ENCODE measurements at regions not wholly inside any gene's neighbourhood (a gene's known extent, or its start where the extent isn't known, plus 50 kb on each side); places are given as distances from the start of the nearest gene placed in this dataset.

DNA sequence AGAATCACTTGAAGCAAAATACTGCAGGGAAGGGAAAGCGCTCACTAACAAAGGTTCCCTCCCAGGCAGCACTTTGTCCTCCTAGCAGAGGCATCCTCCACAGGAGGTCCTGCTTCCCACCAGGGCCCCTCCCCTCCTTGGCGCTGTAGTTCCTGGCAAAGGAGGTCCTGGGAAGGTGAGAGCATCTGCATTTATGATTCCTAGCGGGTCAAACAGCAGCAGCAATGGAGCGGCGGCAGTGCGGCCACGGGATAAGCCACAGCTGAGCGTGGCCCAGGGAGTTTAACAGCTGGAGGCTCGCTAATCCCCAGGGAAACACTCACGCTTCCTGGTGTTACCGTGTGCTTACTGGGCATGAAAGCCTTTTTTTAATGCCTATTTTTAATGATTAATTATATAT, 185.8 kb downstream of the TTLL2 start:
- intact Hi-C loops (cut with DNase I) = no loop called here

DNA sequence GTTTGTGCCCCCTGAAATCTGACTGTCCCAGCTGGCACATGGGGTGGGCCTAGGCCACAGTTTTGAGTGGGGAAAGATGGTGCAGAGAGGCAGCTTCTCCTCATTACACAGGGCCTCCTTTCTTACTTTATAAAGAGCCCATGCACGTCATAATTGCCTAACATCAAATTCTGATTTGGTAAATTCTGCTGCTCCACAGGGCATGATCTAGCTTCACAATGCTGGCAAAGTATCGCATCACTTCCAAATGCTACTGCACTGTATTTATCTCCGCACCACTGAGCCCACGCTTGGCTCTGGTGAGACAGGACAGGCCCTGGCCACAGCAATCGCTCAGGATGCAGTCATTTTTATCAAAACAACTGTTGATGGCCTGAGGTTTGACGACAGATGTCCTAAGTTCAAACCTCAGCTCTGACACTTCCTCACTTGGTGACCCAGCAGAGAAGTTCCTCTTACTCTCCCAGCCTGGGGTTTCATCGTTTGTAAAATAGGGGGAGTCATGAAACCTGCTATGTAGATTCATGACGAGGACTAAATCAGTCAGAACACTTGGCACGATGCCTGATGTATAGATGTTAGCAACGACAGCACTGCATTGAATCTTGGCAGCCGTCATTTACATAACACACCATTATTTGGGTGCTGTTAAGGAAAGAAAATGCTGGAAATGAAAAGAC, 187.9 kb downstream of the TTLL2 start:
- no peak for FAIRE-seq
- intact Hi-C loops (cut with DNase I) = no loop called here
- 72 to 76% methylated on average over 11 of the region's 11 CpGs for WGBS, 2 donors

More for the DNA sequence above, 185.8 kb downstream of the TTLL2 start:
- H3K4me3 ChIP-seq = no peak overlapping the region
- WGBS, 2 donors = 75 to 78% methylated on average over 11 of the region's 11 CpGs
- no peak overlapping the region for H3K27ac ChIP-seq
- ATAC-seq (no peak), DNase-seq (no peak), FAIRE-seq (no peak)
- no peaks in the 10 kb centered on the region for H3K36me3 ChIP-seq
- H3K4me1 ChIP-seq = no peaks in the 10 kb centered on the region
- TF ChIP-seq, protein P1, sequence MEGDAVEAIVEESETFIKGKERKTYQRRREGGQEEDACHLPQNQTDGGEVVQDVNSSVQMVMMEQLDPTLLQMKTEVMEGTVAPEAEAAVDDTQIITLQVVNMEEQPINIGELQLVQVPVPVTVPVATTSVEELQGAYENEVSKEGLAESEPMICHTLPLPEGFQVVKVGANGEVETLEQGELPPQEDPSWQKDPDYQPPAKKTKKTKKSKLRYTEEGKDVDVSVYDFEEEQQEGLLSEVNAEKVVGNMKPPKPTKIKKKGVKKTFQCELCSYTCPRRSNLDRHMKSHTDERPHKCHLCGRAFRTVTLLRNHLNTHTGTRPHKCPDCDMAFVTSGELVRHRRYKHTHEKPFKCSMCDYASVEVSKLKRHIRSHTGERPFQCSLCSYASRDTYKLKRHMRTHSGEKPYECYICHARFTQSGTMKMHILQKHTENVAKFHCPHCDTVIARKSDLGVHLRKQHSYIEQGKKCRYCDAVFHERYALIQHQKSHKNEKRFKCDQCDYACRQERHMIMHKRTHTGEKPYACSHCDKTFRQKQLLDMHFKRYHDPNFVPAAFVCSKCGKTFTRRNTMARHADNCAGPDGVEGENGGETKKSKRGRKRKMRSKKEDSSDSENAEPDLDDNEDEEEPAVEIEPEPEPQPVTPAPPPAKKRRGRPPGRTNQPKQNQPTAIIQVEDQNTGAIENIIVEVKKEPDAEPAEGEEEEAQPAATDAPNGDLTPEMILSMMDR (IDR thresholded peaks at IDR 0.05) = no peak
- H3K9me3 ChIP-seq = no peaks in the 10 kb centered on the region
- H3K27me3 ChIP-seq = no peaks in the 10 kb centered on the region

DNA sequence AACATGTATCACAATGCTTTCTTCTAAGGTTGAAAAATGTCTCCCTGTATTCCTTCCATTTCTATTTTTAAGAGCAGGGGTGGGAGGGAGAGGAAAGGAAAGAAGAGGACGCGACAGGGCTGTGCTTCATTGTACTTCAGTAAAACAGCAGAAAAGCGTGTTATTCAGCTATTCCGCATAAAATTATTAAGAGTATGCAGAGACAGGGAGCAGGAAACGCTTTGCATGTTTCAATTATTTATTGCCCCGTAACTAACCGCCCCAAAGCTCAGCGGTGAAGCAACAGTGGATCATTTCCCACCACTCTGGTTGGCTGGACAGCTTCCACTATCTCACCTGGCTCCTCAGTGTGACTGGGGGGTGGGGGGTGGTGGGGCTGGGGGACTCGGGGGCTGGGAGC, 188.9 kb downstream of the TTLL2 start:
- intact Hi-C loops (cut with DNase I) = no loop called here

More for the DNA sequence above, 187.9 kb downstream of the TTLL2 start:
- H3K4me3 ChIP-seq = no peak overlapping the region
- H3K27me3 ChIP-seq = no peaks in the 10 kb centered on the region
- TF ChIP-seq, protein P1 (IDR thresholded peaks at IDR 0.05) = no peak
- H3K9me3 ChIP-seq = no peaks in the 10 kb centered on the region
- DNase-seq (no peak), ATAC-seq (no peak)
- H3K36me3 ChIP-seq = no peaks in the 10 kb centered on the region
- no peaks in the 10 kb centered on the region for H3K4me1 ChIP-seq
- no peak overlapping the region for H3K27ac ChIP-seq

DNA sequence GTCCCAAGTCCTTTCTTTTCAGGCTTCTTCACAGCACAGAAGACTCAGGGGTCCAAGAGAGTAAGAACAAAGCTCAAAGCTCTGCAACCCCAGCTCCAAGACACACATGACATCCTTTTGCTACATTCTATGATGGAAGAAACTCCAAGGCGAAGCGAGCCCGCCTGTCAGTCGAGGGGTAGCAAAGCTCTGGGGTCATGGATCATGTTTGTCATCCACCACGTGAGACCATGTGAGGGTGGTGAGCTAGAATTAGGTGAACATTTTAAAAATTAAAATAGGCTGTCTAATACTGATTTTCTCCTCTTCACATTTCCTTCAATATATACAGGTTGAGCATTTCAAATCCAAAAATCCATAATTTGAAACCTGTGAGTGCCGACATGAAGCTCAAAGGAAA, 189.6 kb downstream of the TTLL2 start:
- Histone ChIP-seq H3K27me3 (no peaks in the 10 kb centered on the region), H3K36me3 (no peaks in the 10 kb centered on the region), H3K4me1 (no peaks in the 10 kb centered on the region), H3K9me3 (no peaks in the 10 kb centered on the region), H3K27ac (no peak overlapping the region), H3K4me3 (no peak overlapping the region)
- intact Hi-C loops (cut with DNase I) = no loop called here
- 84 to 92% methylated on average over 6 of the region's 6 CpGs for WGBS, 2 donors
- DNase-seq (no peak), ATAC-seq (no peak), FAIRE-seq (no peak)
- TF ChIP-seq, protein P1 (IDR thresholded peaks at IDR 0.05) = no peak

More for the DNA sequence above, 188.9 kb downstream of the TTLL2 start:
- Histone ChIP-seq H3K4me3 (no peak overlapping the region), H3K27me3 (no peaks in the 10 kb centered on the region), H3K27ac (no peak overlapping the region), H3K4me1 (no peaks in the 10 kb centered on the region), H3K36me3 (no peaks in the 10 kb centered on the region), H3K9me3 (no peaks in the 10 kb centered on the region)
- DNase-seq (no peak), ATAC-seq (no peak), FAIRE-seq (no peak)
- TF ChIP-seq, protein P1 (IDR thresholded peaks at IDR 0.05) = no peak
- 70 to 74% methylated on average over 9 of the region's 9 CpGs for WGBS, 2 donors

DNA sequence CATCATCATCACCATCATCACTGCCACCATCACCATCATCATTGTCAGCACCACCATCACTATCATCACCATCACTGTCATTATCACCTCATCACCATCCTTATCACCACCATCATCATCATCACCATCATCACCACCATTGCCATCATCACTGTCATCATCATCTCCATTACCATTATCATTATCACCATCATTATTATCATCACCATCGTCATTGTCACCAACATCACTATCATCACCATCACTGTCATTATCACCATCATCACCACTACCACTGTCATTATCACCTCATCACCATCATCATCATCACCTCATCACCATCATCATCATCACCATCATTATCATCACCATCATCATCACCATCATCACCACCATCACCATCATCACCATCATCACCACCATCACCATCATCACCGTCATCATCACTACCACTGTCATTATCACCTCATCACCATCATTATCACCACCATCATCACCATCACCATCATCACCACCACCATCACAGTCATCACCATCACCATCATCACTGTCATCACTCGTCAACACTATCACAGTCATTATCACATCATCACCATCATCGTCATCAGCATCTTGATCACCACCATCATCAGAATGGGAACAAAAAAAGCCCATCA, 191.1 kb downstream of the TTLL2 start:
- intact Hi-C loops (cut with DNase I) = no loop called here

More for the DNA sequence above, 191.1 kb downstream of the TTLL2 start:
- DNase-seq = no peak
- Histone ChIP-seq H3K27ac (no peak overlapping the region), H3K36me3 (no peaks in the 10 kb centered on the region), H3K4me1 (no peaks in the 10 kb centered on the region), H3K9me3 (no peaks in the 10 kb centered on the region), H3K4me3 (no peak overlapping the region), H3K27me3 (no peaks in the 10 kb centered on the region)
- TF ChIP-seq, protein P1 (IDR thresholded peaks at IDR 0.05) = no peak
- 50 to 53% methylated on average over 3 to 4 of the region's 4 CpGs for WGBS, 2 donors
- no peak for FAIRE-seq
- ATAC-seq = no peak
